Body of pancreas (tissue), 4 donors: ENCODE measurements at regions not wholly inside any gene's neighbourhood (a gene's known extent, or its start where the extent isn't known, plus 50 kb on each side); places are given as distances from the start of the nearest gene placed in this dataset.
"Not testable (repeated sequence)": the region's sequence is repeated elsewhere in the genome, so short reads cannot be mapped to it uniquely, and the experiment has no call there.

ENCODE experiments used
- ATAC-seq: fragments of 150-250 bp; one replicate; pipeline ENCODE4 v1.9.1; 2016
- DNase-seq, 4 donors: peaks; one replicate each; pipeline ENCODE4 v3.0.0-alpha.2; 2019
- H3K27ac ChIP-seq, 4 donors: fragments of 200-600 bp; sonication (generic); 1 replicate in 3 of 4; 2 replicates in 1 of 4; pipeline versions ENCODE4 v1.5.1 to v1.6.1; 2016 to 2019; ENCODE audit warnings: mild to moderate bottlenecking in 1 of 4, mixed read lengths in 1 of 4, moderate library complexity in 1 of 4
- H3K27me3 ChIP-seq, 2 donors: fragments of 200-600 bp; sonication (generic); one replicate each; pipeline ENCODE4 v1.6.0; 2016; ENCODE audit warnings: mild to moderate bottlenecking in 1 of 2
- H3K36me3 ChIP-seq, 2 donors: fragments of 200-600 bp; sonication (generic); replicated peaks in 1 of 2; 2 replicates each; pipeline ENCODE4 v1.5.1; 2016; ENCODE audit warnings: low read depth in 2 of 2; ENCODE audit not compliant: insufficient read depth in 1 of 2
- H3K4me1 ChIP-seq: fragments of 200-600 bp; sonication (generic); one replicate; pipeline ENCODE4 v1.6.0; 2016
- H3K4me3 ChIP-seq, 2 donors: fragments of 200-600 bp; sonication (generic); 1 replicate in 1 of 2; 2 replicates in 1 of 2; pipeline ENCODE4 v1.5.1; 2016 to 2019
- H3K9me3 ChIP-seq, 3 donors: fragments of 200-600 bp; sonication (generic); 1 replicate in 2 of 3; 2 replicates in 1 of 3; pipeline ENCODE4 v1.5.1; 2016
- CTCF ChIP-seq, 7 experiments: fragments of 450-650 bp in 4 of 7; fragments of 200-600 bp in 3 of 7; sonication (generic) in 3 of 7; IDR thresholded peaks; one replicate each; pipeline ENCODE4 v1.5.1; 2016 to 2019; ENCODE audit warnings: antibody characterized with exemption in 7 of 7
- POLR2A ChIP-seq, 3 donors: fragments of 450-650 bp; IDR thresholded peaks; one replicate each; pipeline ENCODE4 v1.6.1; 2016; ENCODE audit warnings: antibody characterized with exemption in 3 of 3, mild to moderate bottlenecking in 2 of 3
- WGBS, 2 donors: methylation state at CpG; one replicate each; pipeline ENCODE4 v1.1.5; 2017; 5-methylcytosine and 5-hydroxymethylcytosine counted together
- intact Hi-C: fragments of 100-400 bp; cut with DNase I; formaldehyde crosslinking; loops from one replicate; pipeline ENCODE4 v1.15.1; 2023

- no peaks in the 10 kb centered on the region for H3K36me3 ChIP-seq
- intact Hi-C loops: no loop called here
Observed at GRCh38 chr5:99589424-99589823, 660.6 kb upstream of the CHD1 start.

GRCh38 chr5:99587983-99588382 lies 659.2 kb upstream of the CHD1 start:
- no peak for DNase-seq
- H3K9me3 ChIP-seq: no peaks in the 10 kb centered on the region
- WGBS, 2 donors: 83% methylated on average over 1 of the region's 1 CpG

More at GRCh38 chr5:99589424-99589823, 660.6 kb upstream of the CHD1 start:
- no peaks in the 10 kb centered on the region for H3K4me1 ChIP-seq
- no peaks in the 10 kb centered on the region for H3K9me3 ChIP-seq
- no peak overlapping the region for H3K27ac ChIP-seq
- DNase-seq: no peak
- no peaks in the 10 kb centered on the region for H3K27me3 ChIP-seq
- no peak for TF ChIP-seq CTCF (IDR thresholded peaks at IDR 0.05)
- TF ChIP-seq POLR2A (IDR thresholded peaks at IDR 0.05): no peak
- no peak for ATAC-seq
- no peak overlapping the region for H3K4me3 ChIP-seq
- WGBS, 2 donors: 48 to 56% methylated on average over 1 of the region's 1 CpG

GRCh38 chr5:99586878-99587277 lies 658.1 kb upstream of the CHD1 start:
- Histone ChIP-seq H3K27ac (no peak overlapping the region), H3K27me3 (no peaks in the 10 kb centered on the region), H3K4me3 (no peak overlapping the region), H3K36me3 (no peaks in the 10 kb centered on the region), H3K4me1 (no peaks in the 10 kb centered on the region), H3K9me3 (no peaks in the 10 kb centered on the region)
- intact Hi-C loops: no loop called here
- ATAC-seq (no peak), DNase-seq (no peak)
- TF ChIP-seq CTCF (IDR thresholded peaks at IDR 0.05) (no peak), POLR2A (IDR thresholded peaks at IDR 0.05) (no peak)

More at GRCh38 chr5:99587983-99588382, 659.2 kb upstream of the CHD1 start:
- ATAC-seq: no peak
- Histone ChIP-seq H3K4me3 (no peak overlapping the region), H3K27me3 (no peaks in the 10 kb centered on the region), H3K36me3 (no peaks in the 10 kb centered on the region), H3K4me1 (no peaks in the 10 kb centered on the region), H3K27ac (no peak overlapping the region)
- intact Hi-C loops: no loop called here
- TF ChIP-seq CTCF (IDR thresholded peaks at IDR 0.05): no peak
- no peak for TF ChIP-seq POLR2A (IDR thresholded peaks at IDR 0.05)

GRCh38 chr5:99581204-99581603 lies 652.4 kb upstream of the CHD1 start:
- H3K27me3 ChIP-seq, H3K9me3 ChIP-seq, H3K36me3 ChIP-seq, H3K4me1 ChIP-seq, ATAC-seq, intact Hi-C loops, H3K27ac ChIP-seq, H3K4me3 ChIP-seq, DNase-seq: not testable (repeated sequence)
- WGBS, 2 donors: 67 to 77% methylated on average over 3 of the region's 3 CpGs

GRCh38 chr5:99562937-99563627 lies 634.3 kb upstream of the CHD1 start:
- H3K27ac ChIP-seq, intact Hi-C loops, ATAC-seq, H3K4me1 ChIP-seq, H3K4me3 ChIP-seq, H3K9me3 ChIP-seq, H3K27me3 ChIP-seq, DNase-seq, H3K36me3 ChIP-seq: not testable (repeated sequence)
- WGBS, 2 donors: 76 to 83% methylated on average over 12 to 15 of the region's 15 CpGs

- DNase-seq (no peak), ATAC-seq (no peak)
- WGBS, 2 donors: 64 to 67% methylated on average over 1 of the region's 1 CpG
Observed at GRCh38 chr5:99553211-99553810, 624.5 kb upstream of the CHD1 start.

More at GRCh38 chr5:99553211-99553810, 624.5 kb upstream of the CHD1 start:
- Histone ChIP-seq H3K4me3 (no peak overlapping the region), H3K4me1 (no peaks in the 10 kb centered on the region), H3K9me3 (no peaks in the 10 kb centered on the region), H3K27me3 (no peaks in the 10 kb centered on the region), H3K27ac (no peak overlapping the region), H3K36me3 (no peaks in the 10 kb centered on the region)
- TF ChIP-seq POLR2A (IDR thresholded peaks at IDR 0.05) (no peak), CTCF (IDR thresholded peaks at IDR 0.05) (no peak)
- intact Hi-C loops: no loop called here
